Anterior cingulate cortex (tissue), 58 donors: ENCODE measurements at regions not wholly inside any gene's neighbourhood (a gene's known extent, or its start where the extent isn't known, plus 50 kb on each side); places are given as distances from the start of the nearest gene placed in this dataset.
A peak's percentile ranks its signal among the peaks of the same experiment; 100 is the strongest.

Experiments
- DNase-seq, 58 donors: peaks; one replicate each; lab custom pipeline; 2025; lab: John Stamatoyannopoulos, UW

DNA sequence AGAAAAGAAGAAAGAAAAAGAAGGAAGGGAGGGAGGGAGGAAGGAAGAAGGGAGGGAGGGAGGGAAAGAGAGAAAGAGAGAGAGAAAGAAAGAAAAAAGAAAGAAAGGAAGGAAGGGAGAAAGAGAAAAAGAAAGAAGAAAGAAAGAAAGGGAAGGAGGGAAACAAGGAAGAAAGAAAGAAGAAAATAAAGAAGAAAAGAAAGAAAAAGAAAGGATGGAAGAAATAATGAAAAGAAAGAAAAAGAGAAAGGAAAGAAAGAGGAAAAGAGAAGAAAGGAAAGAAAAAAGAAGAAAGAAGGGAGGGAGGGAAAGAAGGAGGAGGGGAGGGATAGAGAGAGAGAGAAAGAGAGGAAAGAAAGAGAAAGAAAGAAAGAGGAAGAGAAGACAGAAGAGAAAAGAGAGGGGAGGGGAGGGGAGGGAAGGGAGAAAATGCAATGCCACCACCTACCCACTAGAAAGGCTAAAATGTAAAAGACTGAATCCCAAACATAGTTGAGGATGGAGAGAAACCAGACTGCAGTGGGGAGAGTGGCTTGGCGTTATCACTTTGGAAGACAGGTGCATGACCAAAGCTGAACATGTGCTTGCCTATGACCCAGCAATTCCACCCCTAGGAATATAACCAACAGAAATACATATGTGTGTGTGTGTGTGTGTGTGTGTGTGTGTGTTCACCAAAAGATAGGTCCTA is 66.9 kb upstream of the KLF13 start:
- no peak for DNase-seq

GRCh38 chr15:31260646-31261265 is 65.9 kb upstream of the KLF13 start:
- no peak for DNase-seq

DNA sequence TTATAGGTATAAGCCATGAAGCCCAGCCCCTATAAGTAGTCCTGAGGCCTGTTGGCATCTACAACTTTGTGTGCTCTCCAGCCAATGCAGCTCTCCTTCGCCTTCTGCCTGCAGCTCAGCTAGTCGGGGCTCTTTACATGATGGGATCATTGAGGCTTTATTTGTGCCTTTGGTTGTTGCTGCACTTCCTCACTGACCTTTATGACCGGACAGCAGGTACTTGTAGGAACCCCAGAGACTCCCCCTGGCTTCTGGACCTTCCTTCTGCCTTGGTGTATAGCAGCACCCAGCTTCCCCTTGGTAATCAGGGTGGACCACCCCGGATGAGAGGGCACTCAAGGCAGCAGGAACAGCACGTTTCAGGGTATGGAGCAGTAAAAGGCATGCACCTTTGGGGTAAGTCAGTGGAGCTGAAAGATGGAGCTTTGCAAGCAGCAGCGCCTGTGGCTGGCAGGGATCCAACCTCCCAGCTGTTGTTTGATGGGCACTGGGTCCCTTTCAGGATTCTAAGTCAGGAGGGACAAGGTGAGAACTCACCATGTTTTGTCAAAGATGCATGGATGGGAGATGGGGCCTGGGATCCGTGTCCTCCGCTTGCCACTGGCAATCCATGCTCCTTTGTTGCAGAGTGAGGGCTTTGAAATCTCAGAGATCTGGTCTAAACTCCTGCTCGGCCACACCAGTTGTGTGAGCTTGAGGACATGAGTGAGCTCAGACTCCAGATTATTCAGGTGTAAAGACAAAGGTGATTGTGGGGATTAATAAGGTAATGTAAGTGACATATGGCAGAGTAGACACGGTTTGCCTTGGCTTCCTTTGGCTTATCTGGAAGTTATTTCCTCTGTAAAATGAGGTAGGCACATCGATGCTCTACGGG is 65.1 kb upstream of the KLF13 start:
- peak in 2 of 58 donors; percentile 20 to 33 for DNase-seq

- DNase-seq: no peak
Measured at GRCh38 chr15:31262143-31262530, 64.5 kb upstream of the KLF13 start.

DNA sequence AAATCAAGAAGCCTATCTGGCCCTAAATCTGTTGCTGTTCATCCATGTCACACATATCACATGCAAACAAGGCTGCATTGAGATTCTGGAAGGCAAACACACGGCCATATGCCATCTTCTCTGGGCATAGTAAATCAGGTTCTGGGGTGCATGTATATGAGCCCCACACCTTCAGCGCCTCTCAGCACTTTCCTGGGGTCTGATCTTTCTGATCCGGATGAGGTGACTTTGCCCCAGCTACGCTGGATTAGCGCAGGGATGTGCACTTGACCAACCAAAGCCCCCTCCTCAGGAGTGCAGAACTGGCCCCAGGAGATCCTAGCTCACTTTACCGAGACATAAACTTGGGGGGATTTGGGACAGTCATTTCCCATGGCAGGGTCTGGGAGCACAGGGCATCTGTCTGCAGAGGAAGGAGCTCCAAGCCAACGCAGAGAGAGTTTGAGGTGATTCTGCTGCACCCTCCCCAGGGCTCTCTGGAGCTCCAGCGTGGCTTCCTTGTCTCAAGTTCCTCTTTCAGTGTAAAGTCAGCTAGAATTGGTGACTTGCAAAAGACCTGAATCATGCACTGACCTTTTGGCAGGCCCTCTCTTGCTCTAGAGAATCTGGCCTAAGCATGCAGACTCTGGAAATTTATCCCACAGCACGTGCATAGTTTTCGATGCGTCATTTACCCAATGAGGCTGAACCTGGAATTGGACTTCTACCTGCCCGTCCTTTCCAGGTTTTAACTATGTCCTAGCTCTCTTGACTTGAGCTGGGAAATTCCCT is 63.5 kb upstream of the KLF13 start:
- peak in 5 of 58 donors; percentile 19 to 46 (median 35) for DNase-seq

DNA sequence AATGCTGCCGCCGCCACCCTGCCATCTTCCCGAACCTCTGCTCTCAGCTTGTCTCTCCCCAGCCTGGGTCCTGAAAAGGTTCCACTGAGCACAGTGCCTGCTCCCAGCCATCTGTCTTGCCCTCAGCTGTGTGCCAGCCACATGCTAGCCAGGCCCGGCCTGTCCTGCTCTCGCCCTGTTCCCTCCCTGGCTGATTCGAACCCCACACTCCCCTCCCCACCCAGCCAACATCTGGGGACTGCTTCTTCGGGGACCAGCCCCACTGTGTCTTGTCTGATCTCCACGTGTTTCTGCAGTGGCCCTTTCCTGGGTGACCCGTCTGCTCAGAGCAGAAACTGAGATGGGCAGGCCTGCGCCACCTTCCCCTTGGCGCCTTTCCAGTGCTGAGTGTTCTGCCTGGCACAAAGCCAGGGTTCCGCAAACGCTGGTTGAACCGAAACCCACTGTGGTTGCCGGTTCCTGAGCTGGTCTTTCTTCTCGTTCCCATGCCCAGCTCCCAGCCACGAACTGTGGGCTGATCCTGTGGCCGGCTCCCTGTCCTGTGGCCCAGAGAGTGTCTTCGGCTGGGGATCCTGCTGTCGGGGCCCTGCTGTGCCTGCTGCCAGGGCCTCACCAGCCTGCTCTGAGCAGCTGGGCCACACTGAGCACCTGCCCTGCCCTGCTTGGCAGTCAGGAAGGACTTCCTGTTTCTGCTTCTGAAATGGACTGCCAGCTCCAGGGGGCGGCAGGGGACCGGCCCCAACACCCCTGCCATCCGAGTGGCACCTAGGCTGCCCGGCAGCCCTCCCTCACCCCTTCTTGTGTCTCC is 62.7 kb upstream of the KLF13 start:
- DNase-seq: peak in 39 of 58 donors; percentile 23 to 77 (median 52)

DNA sequence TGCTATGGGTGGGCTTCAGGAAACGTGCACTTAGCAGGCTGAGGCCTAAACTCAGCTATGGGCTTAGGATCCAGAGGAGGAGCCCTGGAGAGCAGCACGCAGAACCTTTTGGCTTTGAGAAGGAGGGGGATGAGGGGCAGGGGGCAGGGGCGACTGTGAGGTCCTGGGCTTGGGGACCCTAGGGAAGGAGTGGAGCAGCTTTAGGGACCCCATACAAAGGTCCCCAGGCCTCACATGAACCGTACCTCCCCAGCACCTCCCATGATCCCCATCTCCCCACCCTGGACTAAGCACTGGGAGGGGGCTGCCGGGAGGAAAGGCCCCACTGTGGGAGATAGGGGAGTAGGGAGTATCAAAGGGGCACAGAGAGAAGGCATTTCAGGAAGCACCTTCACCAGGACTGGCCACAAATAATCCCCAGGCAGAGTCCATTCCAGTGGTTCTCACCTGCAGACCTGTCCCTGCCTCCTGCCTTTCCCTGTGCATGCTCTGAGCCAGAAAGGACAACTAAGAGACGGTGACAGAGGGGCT is 62.0 kb upstream of the KLF13 start:
- no peak for DNase-seq

- no peak for DNase-seq
Measured at GRCh38 chr15:31265090-31265870, 61.4 kb upstream of the KLF13 start.

- peak in 7 of 58 donors; percentile 29 to 67 (median 43) for DNase-seq
Measured at GRCh38 chr15:31265871-31266711, 60.5 kb upstream of the KLF13 start.

DNA sequence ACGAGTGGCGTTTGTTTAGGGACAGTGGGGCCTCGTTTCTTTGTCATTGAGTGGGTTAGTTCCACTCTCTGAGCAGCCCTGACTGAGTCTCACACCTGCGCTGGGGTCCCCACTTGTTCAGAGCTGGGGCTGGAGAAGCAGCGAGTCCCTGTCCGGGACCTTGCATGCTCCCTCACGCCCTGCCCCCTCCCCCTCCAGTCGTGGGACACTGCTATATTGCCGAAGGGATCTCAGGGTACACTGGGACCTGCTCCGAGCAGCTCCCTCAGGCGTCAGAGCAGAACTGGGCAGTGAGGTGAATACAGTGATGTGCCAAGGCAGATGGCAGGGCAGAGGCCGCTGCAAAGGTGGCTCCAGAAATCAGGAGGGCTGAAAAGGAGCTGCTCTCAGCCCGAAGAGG is 59.9 kb upstream of the KLF13 start:
- DNase-seq: peak in 1 of 58 donors; percentile 46

DNA sequence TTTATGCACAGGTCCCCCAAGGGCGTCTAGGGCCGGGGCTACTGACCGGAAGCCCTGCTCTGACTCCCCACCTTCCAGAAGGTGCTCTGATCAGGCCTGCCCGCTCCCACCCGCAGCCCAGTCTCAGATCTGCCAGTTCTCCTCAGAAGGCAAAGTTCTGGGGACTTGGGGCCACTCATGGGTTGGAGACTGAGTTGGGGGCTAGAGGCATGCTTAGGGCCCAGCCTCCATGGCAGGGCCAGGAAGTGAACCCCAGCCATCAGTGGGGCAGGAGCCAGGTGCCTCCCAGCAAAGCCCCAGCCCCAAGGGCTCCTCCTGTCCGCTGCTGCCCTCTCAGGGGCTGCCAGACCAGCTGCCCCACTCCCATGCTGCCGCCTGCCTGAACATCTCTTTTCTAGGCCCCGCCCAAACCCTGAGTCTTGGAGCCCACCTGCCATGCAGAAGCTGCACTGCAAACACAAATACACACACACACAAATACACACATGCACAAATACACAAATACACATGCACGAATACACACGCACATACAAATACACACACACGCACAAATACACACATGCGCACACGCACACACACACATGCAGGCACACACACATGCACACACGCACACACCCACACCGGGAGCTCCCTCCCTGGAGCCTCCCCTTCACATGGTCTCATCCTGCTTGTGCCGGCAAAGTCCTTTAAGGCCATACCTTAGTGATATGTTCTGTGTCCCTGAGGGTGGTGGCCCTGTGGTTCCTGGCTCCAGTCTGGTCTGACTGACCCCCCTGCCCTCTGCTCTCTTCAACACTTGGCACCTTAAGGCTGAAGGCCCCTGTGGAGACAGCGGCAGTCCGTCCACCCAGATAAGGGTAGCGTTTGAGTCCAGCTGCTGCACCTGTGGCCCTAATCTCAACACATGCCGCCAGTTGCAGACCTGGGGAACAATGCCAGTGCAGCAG is 59.2 kb upstream of the KLF13 start:
- DNase-seq: no peak

GRCh38 chr15:31268108-31268501 is 58.5 kb upstream of the KLF13 start:
- DNase-seq: no peak

GRCh38 chr15:31268911-31269784 is 57.5 kb upstream of the KLF13 start:
- no peak for DNase-seq

- DNase-seq: no peak
Measured at GRCh38 chr15:31269816-31270575, 56.6 kb upstream of the KLF13 start.

GRCh38 chr15:31270767-31271166 is 55.9 kb upstream of the KLF13 start:
- DNase-seq: no peak
